Embryonic facial prominence (tissue), 1 donor: ENCODE measurements at regions not wholly inside any gene's neighbourhood (a gene's known extent, or its start where the extent isn't known, plus 50 kb on each side); places are given as distances from the start of the nearest gene placed in this dataset.
"Not testable (repeated sequence)": the region's sequence is repeated elsewhere in the genome, so short reads cannot be mapped to it uniquely, and the experiment has no call there.

Experiments used
- DNase-seq: peaks from one replicate; pipeline ENCODE4 v3.0.0-alpha.2; 2016; ENCODE audit errors: extremely low spot score

DNA sequence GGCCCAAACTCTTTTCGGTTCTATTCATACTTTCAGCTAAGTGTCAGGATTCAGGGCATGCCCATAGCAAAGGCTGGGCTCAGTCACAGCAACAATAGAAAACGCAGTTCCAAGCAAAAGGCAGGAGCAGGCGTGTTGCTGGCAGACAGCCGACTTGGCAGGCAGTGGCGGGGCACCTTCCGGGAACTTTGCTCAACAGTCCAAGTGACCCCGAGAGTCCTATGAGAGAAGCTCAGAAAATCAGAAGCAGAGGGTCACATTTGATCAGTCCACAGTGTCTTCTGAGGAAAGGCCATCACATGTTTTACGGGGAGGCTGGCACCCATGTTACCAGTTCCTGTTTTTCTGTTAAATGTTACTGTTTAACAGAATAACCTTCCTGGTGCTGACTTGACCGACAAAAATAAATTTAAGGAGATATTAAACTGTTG, 115.0 kb downstream of the DACT1 start:
- no peak for DNase-seq

DNA sequence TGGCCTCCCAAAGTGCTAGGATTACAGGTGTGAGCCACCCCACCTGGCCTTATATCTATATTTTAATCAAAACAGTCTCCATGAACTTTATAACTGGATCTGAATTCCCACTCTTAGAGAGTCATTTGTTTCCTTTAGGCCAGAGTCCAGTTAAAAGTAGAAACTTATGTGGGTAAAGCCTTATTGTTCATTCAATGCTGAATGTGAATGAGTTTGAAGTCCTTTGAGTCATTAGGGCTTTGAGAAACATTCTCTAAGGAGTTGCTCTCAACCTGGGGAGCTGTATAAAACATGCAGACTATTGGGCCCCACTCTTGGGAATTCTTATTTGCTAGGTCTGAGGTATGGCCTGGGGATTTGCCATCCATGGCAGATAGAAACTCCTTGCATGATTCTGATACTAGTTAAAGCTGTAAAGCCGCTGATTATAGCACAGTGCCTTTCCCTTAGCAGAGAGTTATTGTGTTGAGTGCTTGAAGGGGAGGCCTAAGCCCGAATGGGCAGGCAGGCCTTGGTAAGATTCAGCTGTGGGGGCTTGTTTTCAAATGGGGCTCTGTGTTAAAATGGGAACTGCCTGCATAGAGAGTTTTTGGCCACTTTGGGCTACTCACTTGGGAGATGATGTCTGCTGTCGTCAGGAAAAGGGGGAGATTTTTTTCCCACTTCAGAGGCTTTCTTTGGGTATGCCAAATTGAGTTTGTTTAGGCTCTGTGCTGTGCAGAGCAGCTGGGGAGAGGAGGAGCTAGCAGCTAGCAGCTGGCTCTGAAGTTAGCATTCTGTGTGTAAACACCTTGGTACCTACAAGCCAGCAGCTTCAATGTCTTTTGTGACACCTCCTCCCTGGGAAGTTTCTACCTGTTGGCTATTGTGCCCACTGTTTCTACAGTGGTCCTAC, 117.5 kb downstream of the DACT1 start:
- DNase-seq, result no peak

DNA sequence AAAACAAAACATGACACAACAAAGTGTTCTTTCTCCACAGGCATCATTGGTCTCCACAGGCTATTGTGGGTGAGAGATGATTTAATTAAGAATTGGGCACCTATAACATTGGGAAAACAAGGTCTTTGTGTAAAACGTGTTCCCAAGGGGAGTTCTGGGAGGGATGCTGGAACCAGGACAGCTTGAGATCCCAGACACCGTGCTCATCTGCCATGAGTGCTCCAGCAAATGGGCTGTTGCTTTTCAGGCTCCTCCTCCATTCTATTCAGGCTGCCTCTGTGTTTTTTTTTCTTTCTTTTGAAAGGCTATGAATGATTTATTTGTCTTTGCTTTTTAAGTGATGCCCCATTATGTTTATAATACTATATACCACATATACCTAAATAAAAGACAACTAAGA, 122.4 kb downstream of the DACT1 start:
- DNase-seq, result no peak

DNA sequence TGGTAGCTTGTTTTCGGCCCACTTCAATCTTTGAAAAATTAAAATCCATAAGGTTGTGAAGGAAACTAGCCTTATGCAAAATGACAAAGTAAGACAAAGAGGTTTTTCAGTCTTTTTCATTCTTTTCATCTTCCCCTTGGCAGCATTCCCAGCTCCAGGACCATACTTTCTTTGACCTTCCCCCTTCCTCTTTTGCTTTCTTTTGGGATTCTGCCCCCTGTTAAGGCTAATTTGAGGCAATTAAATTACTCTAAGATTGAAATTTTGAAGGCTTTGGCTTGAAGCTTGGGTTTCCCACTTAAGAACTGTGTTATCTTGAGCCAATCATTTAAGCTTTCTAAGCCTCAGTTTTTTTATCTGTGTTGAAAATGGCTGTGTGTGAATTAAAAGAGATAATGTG, 124.9 kb downstream of the DACT1 start:
- no peak for DNase-seq

DNA sequence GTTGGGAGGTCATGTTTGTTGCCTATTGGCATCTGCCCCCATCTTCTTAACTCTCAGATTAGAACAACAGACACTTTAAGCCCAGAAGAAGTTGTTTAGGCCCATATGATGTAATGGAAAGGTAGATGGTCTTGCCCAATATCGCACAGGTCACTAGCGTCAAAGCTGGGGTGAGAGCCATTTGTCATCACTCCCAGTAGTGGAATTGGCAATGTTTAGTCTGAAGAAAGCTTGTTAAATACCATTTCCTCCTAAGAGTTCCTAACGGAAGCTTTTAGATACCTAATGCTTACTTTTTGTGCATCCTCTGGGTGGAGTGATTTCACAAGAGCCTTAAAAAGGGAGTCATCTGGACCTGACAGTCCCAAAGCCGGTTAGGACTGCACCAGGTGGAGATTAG, 125.4 kb downstream of the DACT1 start:
- DNase-seq, result no peak

DNA sequence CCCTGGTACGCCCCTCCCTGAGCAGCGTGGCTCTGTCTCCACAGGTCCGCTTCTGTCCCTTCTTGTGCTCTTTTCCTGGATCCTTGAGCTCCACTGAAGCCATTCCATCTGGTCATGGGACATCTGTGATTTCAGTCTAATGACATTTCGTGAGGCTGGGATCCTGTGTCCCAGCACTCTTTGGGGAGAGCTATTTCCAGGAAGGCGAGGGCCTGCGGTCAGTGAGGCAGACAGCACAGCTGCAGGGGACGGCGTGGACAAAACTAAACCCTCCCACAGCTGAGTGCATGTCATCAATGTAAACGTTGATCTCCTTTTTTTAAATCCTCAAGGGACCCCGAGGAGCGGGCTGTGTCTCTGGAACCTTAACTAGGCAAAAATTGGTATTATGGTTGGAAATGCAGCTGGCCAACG, 127.7 kb downstream of the DACT1 start:
- no peak for DNase-seq

DNA sequence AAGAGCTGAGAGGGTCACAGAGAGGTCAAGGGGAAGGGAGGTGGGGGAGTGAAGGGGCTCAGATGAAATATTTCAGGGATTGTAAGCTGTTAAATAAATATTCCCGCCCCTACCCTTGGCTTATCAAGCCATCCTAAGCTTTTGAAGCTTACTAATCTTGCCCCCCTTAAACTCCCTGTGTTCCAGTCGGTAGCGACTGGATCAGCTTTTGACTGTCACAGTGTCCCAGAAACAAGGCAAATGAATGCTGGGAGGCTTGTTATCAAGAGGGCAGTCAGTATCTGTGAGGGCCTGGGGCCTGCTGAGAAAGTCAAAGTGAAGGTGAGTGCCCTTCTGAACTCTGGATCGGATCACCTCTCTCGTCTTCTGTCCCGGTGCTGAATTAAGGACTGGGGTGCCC, 128.1 kb downstream of the DACT1 start:
- DNase-seq, result no peak

DNA sequence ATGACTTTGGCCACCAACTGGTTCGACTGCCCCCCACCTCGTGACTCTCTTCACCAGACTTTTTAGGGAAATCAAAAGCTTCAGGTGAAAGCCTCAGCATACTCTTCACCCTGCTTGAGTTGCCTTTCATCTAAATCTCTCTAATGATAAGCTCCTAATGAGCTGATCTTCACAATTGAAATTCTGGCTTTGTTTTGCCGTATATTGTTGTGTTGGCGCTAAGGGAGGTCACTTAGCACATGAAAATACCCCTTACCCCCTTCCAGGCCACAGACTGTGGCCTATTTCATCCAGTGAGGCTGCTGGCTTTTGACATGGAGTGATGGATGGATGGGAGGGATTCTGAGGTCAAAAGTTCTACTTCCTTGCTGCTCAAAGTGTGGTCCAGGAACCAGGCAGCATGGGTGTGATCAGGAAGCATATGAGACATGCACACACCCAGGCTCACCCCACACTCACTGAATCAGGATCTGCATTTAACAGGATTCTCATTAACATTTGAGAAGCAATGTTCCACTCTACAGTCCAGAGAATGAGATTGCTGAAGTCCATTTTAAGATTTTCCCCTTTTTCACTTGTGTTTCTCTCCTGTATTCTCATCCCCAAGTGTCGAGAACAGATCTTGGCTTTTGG, 131.4 kb downstream of the DACT1 start:
- DNase-seq, result no peak

DNA sequence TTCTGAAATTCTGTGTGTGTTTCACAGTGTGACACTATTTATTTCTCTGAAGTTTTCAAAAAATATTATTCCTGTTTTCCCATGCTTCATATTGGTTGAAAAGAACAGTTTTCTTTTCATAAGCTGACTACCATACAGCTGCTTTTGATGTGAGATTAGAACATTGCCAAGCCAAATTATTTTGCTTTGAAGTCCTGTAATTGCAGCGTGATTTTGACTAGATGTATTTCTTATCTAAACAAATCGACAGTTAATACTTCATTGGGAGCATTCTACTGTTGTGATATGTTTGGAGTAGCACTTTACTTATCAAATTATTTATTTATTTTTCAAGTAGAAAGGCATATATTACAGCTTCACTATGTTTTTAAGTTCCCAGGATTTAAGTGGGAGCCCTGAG, 132.0 kb downstream of the DACT1 start:
- DNase-seq, result no peak

DNA sequence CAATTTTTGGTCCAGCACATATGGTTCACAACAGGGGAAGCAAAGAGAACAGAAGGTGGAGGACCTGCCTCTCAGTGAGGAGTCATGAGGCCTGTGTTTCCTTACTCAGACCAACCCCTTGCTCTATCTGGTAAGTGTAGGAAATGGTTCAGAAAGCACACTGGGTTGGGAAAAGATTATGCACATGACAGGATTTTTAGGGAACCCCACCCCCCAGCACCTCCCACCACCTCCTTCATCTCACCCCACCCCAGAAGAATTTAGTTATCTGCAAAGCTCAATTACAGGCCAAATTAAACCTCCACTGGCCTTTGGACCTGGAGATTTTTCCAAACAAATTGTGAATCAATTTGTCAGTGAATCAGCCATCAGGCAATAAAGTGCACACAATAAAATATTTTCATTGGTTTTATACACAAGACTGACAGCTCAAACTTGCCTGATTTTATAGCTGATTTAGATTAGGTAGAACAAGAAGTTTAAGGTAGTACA, 132.8 kb downstream of the DACT1 start:
- DNase-seq, result no peak

DNA sequence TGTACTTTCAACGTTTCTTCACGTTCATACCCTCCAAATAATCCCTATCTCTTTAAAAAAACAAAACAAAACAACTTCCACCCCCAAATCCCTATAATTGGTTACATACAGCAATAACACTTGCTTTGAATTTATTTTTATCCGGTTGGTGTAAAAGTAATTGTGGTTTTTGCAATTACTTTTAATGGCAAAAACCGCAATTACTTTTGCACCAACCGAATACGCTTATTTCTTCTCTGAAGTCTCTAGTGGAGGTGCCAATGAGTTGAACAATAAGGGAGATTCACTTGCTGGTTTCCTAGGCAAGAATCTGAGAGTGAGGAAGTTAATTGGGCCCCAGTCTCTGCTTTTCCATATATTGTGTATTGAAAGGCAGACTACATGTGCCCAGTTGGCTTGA, 133.3 kb downstream of the DACT1 start:
- no peak for DNase-seq

DNA sequence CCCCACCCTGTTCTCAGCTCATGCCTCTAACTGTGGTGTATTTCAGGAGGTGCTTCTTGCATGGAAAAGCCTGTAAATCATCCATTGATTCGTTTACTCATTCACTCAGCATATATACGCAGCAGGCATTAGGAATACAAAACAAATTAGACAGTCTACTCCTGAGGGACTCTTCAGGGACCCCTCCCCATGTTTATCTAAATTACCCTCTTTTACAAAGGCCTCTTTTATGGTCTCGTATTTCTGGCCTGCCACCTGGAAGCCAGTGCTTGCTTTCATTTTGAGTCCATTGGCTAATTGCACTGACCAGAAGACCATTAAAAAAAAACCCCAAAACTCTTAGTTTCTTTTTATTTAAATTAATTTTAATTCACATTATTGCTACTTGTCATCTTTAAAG, 134.4 kb downstream of the DACT1 start:
- no peak for DNase-seq

DNA sequence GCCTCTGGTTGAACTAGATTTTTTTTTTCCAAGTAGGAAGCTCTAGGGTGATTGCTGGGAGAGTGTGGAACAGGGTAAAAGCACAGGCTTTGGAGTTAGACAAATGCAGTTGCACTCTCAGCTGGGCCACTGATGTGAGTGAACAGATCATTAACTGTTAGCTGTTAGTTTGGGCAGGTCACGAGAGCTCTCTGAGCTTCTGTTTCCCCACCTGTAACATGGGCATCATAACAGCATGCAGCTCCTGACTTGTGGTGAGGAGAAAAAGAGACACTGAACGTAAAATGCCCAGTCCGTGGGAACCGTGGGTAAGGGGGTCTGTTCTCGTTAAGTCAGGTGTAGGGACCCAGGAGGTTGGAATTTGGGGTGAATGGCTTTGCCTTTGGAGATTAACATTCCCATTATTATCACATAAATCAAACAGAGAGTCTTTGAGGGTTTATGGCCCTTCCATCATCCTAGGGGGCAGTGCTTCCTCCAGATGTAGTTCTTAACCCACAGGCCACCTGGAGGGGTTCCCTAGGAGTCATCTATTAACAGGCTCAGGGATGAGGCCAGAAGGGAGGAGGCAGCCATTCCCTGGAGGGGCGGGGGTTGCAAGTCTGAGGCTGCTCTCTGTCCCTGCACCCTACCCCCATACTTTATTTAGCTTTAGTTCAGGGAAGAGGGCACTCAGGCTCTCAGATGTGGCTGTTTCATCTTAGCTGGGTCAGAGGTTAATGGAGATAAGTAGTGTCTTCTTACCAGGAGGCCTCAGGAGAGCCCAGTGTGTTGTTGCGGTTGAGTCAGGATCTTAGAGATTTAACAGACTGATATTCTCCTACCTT, 135.2 kb downstream of the DACT1 start:
- DNase-seq, result no peak

DNA sequence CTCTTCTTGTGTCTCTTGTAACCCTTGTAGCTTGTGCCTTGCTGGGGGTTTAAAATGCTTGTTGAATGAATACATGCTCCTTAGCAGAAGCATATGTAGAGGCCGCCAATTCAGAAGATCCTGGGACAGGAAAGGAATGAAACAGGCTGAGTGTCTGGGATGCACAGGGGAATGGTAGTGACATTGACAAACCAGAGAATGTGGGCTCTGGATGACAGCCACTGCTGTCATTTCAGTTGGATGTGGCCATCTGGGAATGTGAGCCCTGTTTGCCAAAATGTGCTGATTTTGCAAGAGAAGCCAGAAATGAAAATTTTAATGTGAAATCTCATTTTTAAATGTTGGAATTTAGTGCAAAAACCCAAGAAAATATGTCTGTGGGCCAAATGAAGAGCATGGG, 136.8 kb downstream of the DACT1 start:
- no peak for DNase-seq

DNA sequence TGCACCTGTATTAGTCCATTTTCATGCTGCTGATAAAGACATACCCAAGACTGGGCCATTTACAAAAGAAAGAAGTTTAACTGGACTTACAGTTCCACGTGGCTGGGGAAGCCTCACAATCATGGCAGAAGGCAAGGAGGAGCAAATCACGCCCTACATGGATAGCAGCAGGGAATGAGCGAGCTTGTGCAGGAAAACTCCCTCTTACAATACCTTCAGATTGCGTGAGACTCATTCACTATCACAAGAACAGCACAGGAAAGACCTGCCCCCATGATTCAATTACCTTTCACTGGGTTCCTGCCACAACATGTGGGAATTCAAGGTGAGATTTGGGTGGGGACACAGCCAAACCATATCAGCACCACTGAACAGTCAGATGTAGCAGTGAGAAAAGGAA, 137.4 kb downstream of the DACT1 start:
- not testable (repeated sequence) for DNase-seq

DNA sequence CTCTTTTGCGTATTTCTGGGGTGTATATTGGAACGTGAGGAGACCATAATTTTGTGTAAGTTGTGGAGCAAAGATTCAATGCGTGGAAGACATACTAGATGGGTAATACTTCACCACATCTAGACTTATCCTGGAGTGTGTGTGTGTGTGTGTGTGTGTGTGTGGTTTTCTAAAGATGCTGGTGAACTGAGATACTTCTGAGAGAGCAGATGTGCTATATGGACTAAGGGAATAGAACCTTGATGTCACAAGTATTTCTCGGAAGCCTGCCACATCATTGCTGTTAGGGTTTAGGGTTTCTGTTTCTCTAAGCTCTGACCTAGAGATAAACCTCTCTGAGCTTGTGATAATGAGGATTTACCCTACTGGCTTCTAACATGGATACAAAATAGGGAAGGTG, 138.8 kb downstream of the DACT1 start:
- no peak for DNase-seq

DNA sequence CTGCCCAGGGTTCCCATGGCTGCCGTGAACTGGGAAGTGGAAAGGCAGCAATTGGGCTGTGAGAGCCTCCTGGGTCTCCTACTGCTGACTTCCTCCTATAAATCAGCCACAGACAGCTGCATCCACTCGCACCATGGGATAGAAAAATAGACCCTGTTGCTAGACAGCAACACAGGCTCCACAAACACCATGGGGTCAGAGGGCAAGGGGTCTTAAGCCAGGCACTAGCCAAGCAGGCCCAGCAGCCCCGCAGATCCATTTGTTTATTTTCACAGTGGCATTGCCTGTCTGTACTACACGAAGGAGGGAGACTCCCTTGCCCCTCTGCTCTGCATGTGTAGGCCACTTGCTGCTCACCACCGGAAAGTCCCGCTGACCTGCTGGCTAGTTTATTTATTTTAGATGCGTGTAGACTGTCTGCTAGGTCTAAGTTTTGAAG, 139.8 kb downstream of the DACT1 start:
- no peak for DNase-seq

DNA sequence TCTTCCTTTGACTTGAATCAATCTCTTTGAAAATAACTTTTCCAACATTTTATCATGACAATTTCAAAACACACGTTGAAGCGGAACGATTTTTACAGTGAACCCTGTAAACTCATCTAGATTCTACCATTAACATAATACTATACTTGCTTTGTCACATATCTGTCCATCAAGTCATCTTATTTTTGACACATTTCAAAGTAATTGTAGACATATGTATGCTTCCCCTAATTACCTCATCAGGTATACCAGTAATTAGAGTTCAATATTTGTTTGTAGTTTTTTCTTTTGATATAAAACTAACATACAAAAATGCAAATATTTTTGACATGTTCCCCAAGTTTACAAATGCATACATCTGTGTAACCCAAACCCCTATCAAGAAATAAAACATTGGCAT, 140.4 kb downstream of the DACT1 start:
- no peak for DNase-seq

DNA sequence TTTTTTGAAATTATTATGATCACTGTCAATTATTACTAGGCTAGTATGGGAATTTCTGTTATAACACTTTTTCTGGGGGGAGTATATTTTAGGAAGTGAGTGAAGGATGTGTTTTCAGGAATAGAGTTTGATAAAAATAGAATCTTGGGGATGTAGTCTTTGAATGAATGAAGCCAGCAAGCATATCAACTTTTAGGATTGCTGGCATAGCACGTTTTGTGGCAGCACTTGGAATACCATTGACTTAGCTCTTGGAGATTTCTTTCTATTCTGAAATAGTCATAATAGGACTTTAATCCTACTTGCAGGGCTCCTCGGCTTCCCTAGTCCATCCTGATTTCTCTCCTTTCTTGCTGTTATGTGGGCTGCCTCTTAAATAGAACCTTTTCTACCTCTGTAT, 141.6 kb downstream of the DACT1 start:
- DNase-seq, result no peak

DNA sequence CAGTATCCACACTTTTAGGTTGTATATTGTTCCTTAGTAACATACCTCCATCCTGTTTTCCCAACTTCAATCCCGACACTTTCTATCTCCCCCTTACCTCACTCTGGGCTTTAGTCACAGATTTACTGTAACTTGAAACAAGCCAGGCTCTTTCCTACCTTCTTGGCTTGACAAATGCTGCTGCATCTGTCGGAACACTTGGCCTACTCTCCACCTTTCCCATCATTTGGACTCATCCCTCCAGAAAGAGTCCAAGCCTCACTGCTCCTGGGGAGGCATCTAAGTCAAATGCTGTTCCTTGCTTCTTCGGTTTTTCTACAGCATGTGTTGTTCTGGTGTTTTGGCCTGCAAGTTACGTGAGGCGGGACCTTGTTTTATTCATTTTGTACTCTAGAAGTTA, 142.4 kb downstream of the DACT1 start:
- no peak for DNase-seq

DNA sequence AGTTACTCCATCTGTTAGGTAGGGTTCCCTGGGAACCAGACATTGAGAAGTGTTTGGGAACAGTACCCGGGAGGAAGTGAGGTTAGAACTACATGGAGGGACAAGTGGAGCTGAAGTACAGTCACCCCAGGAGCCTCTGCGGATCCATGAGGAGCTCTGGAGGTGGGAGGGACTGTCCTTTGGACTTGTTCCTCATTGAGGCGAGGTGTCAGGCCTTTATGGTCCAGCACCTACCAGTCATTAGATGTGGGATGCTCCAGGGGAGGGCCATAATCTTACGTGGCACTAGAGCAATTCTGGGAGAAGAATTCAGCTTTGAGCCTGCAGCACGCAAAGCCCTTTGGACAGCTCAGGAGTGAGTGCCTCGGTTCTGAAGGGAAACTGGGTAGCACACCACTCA, 142.8 kb downstream of the DACT1 start:
- DNase-seq, result no peak

DNA sequence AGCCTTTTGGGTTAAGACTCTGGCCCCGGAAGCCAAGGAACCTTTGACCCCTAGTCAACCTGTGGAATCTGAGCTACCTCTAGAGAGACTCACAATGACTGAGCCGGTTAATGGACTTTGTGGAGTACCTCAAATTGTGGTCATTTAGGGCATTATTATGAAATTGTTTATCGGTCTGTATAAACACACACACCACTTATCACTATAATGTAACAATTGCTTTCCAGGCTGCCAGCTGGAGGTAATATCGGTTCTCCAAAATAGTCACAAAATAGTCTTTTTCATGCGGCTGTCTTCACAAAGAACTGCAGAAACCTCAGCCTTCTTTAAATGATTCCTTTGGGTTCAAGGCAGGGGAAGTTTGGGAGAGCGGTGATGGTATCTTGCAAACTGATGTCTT, 144.2 kb downstream of the DACT1 start:
- DNase-seq, result no peak
